ENCODE measurements at regions not wholly inside any gene's neighbourhood (a gene's known extent, or its start where the extent isn't known, plus 50 kb on each side); places are given as distances from the start of the nearest gene placed in this dataset.

GRCh38 chr2:147224070-147224469, 620.8 kb upstream of the ACVR2A start:
- Histone ChIP-seq H3K27ac (no peak overlapping the region), H3K9me3 (no peaks in the 10 kb centered on the region), H3K27me3 (no peaks in the 10 kb centered on the region), H3K36me3 (no peaks in the 10 kb centered on the region), H3K4me3 (no peak overlapping the region), H3K4me1 (no peaks in the 10 kb centered on the region)
- intact Hi-C loops (cut with DNase I; ENCODE audit: low total_unique reads): no loop called here
- DNase-seq (ENCODE audit: low spot score in 2 of 2): no peak
- TF ChIP-seq CTCF (IDR thresholded peaks at IDR 0.05) (no peak), POLR2A (IDR thresholded peaks at IDR 0.05) (no peak), POLR2AphosphoS5 (IDR thresholded peaks at IDR 0.05) (no peak)

- Histone ChIP-seq H3K4me3 (no peak overlapping the region), H3K4me1 (no peaks in the 10 kb centered on the region), H3K27ac (no peak overlapping the region), H3K27me3 (no peaks in the 10 kb centered on the region), H3K36me3 (no peaks in the 10 kb centered on the region), H3K9me3 (peaks cover 0 to 2% of the 10 kb centered on the region in 2 donors)
- DNase-seq (ENCODE audit: low spot score in 2 of 2): no peak
- intact Hi-C loops (cut with DNase I; ENCODE audit: low total_unique reads): no loop called here
- TF ChIP-seq POLR2A (IDR thresholded peaks at IDR 0.05): no peak
- no peak for TF ChIP-seq POLR2AphosphoS5 (IDR thresholded peaks at IDR 0.05)
- no peak for TF ChIP-seq CTCF (IDR thresholded peaks at IDR 0.05)
Measured at GRCh38 chr2:147223553-147224060, 621.2 kb upstream of the ACVR2A start.

- Histone ChIP-seq H3K27me3 (no peaks in the 10 kb centered on the region), H3K9me3 (peaks cover 0 to 7% of the 10 kb centered on the region in 2 donors), H3K36me3 (no peaks in the 10 kb centered on the region), H3K4me3 (no peak overlapping the region), H3K4me1 (no peaks in the 10 kb centered on the region), H3K27ac (no peak overlapping the region)
- TF ChIP-seq CTCF (IDR thresholded peaks at IDR 0.05): no peak
- TF ChIP-seq POLR2A (IDR thresholded peaks at IDR 0.05): no peak
- TF ChIP-seq POLR2AphosphoS5 (IDR thresholded peaks at IDR 0.05): no peak
- intact Hi-C loops (cut with DNase I; ENCODE audit: low total_unique reads): no loop called here
- no peak for DNase-seq (ENCODE audit: low spot score in 2 of 2)
Measured at GRCh38 chr2:147223119-147223518, 621.7 kb upstream of the ACVR2A start.

GRCh38 chr2:147222506-147222905, 622.3 kb upstream of the ACVR2A start:
- TF ChIP-seq POLR2A (IDR thresholded peaks at IDR 0.05): no peak
- no peak for TF ChIP-seq POLR2AphosphoS5 (IDR thresholded peaks at IDR 0.05)
- intact Hi-C loops (cut with DNase I; ENCODE audit: low total_unique reads): no loop called here
- no peaks in the 10 kb centered on the region for H3K36me3 ChIP-seq
- peaks cover 0 to 13% of the 10 kb centered on the region in 2 donors for H3K9me3 ChIP-seq
- H3K27ac ChIP-seq: no peak overlapping the region
- H3K4me1 ChIP-seq: no peaks in the 10 kb centered on the region
- no peak for DNase-seq (ENCODE audit: low spot score in 2 of 2)
- no peak overlapping the region for H3K4me3 ChIP-seq
- H3K27me3 ChIP-seq: no peaks in the 10 kb centered on the region

- Histone ChIP-seq H3K27me3 (no peaks in the 10 kb centered on the region), H3K27ac (no peak overlapping the region), H3K36me3 (no peaks in the 10 kb centered on the region), H3K4me1 (no peaks in the 10 kb centered on the region), H3K9me3 (peaks cover 0 to 14% of the 10 kb centered on the region in 2 donors), H3K4me3 (no peak overlapping the region)
- no peak for DNase-seq (ENCODE audit: low spot score in 2 of 2)
- TF ChIP-seq CTCF (IDR thresholded peaks at IDR 0.05): no peak
- no peak for TF ChIP-seq POLR2A (IDR thresholded peaks at IDR 0.05)
- no peak for TF ChIP-seq POLR2AphosphoS5 (IDR thresholded peaks at IDR 0.05)
- intact Hi-C loops (cut with DNase I; ENCODE audit: low total_unique reads): no loop called here
Measured at GRCh38 chr2:147214914-147215313, 629.9 kb upstream of the ACVR2A start.

GRCh38 chr2:147211484-147211883, 633.3 kb upstream of the ACVR2A start:
- Histone ChIP-seq H3K27ac (no peak overlapping the region), H3K4me3 (no peak overlapping the region), H3K4me1 (no peaks in the 10 kb centered on the region), H3K36me3 (no peaks in the 10 kb centered on the region), H3K9me3 (peaks cover 1 to 9% of the 10 kb centered on the region in 2 donors), H3K27me3 (no peaks in the 10 kb centered on the region)
- no peak for TF ChIP-seq CTCF (IDR thresholded peaks at IDR 0.05)
- TF ChIP-seq POLR2AphosphoS5 (IDR thresholded peaks at IDR 0.05): no peak
- TF ChIP-seq POLR2A (IDR thresholded peaks at IDR 0.05): no peak
- no peak for DNase-seq (ENCODE audit: low spot score in 2 of 2)
- intact Hi-C loops (cut with DNase I; ENCODE audit: low total_unique reads): no loop called here
